ENCODE measurements at regions not wholly inside any gene's neighbourhood (a gene's known extent, or its start where the extent isn't known, plus 50 kb on each side); places are given as distances from the start of the nearest gene placed in this dataset.

DNA sequence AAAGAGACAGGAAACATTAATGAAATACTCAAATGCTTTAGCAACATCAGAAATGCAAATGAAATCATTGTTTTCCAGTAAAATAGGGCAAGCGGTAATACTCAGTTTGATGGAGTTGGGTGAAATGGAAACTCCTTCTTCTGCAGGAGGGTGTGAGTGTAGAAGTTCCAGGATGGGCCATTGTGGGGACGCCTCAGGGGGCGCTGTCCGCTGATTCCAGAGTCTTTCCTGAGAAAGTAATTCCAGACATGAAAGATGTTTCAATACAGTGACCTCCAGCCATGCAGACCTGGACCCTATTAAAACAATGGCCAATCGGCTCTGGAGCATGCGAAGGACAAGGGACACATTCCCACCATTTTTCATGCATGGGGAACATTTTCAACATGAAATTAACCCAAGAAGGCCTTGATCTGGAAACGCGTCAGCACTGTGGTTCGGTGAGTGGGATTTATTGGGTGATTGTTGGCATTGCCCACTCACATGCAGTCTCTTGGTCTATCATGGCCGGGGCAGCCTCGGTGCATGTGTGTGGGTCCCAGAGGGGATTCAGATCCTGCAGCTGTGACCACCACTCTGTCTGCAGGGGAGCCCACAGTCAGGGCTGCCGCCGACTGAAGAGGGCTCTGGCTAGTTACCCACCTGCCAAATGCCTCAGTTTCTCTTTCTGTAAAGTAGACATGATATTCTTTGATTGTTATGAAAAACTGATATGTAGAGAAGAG lies 132.6 kb upstream of the IRX4 start:
- no peak overlapping the region for H2AFZ ChIP-seq (ENCODE audit: low read length)
- POLR2A ChIA-PET (ENCODE audit: partially characterized antibody) = no interaction called here
- no peaks in the 10 kb centered on the region for H3K79me1 ChIP-seq (ENCODE audit: low read depth, low read length)

More for the DNA sequence above, 132.6 kb upstream of the IRX4 start:
- Histone ChIP-seq H3K4me1 (replicated peaks in 1 of 4; ENCODE audit: control insufficient read depth in 3 of 4, insufficient read depth in 4 of 4, low read length in 3 of 4) (no peaks in the 10 kb centered on the region; a peak in 1 of 7 replicates), H3K27me3 (replicated peaks in 1 of 4; ENCODE audit: control insufficient read depth in 3 of 4, extremely low read depth in 1 of 4, insufficient read depth in 3 of 4, low read length in 3 of 4) (no peaks in the 10 kb centered on the region), H3K36me3 (ENCODE audit: control insufficient read depth in 2 of 4, insufficient read depth in 4 of 4, low read length in 3 of 4) (no peaks in the 10 kb centered on the region), H3K79me2 (ENCODE audit: control insufficient read depth in 1 of 2, insufficient read depth in 2 of 2, low read length in 2 of 2) (no peaks in the 10 kb centered on the region), H3K23ac (ENCODE audit: insufficient read length) (no peak overlapping the region), H2BK12ac (ENCODE audit: low read depth, low read length) (no peak overlapping the region), H2BK120ac (replicated peaks; ENCODE audit: low read depth, low read length) (no peak overlapping the region), H3K18ac (ENCODE audit: extremely low read depth, low read length) (no peak overlapping the region), H3K23me2 (ENCODE audit: low read depth, low read length) (no peaks in the 10 kb centered on the region), H4K8ac (ENCODE audit: extremely low read depth, insufficient read depth, low read length) (no peak overlapping the region), H2BK5ac (ENCODE audit: low read depth, low read length) (no peak overlapping the region), H2BK20ac (ENCODE audit: low read length) (no peak overlapping the region), H4K5ac (ENCODE audit: insufficient read length, low read depth, low read length) (no peak overlapping the region), H3K56ac (replicated peaks; ENCODE audit: insufficient read length, low read depth, low read length) (no peak overlapping the region), H3K9ac (replicated peaks in 1 of 4; ENCODE audit: extremely low read depth in 1 of 4, low read depth in 3 of 4, low read length in 3 of 4) (no peak overlapping the region; a peak in 1 of 7 replicates), H3K4me3 (ENCODE audit: extremely low read depth in 1 of 4, insufficient read depth in 2 of 4, low read depth in 3 of 4, low read length in 4 of 4) (no peak overlapping the region), H4K20me1 (replicated peaks in 1 of 2; ENCODE audit: control insufficient read depth in 1 of 2, insufficient read depth in 2 of 2, low read length in 2 of 2) (no peaks in the 10 kb centered on the region), H4K91ac (replicated peaks; ENCODE audit: insufficient read length, low read length) (no peak overlapping the region), H3K4me2 (ENCODE audit: insufficient read depth in 1 of 2, low read depth in 2 of 2, low read length in 2 of 2) (no peak overlapping the region), H2BK15ac (ENCODE audit: low read length) (no peak overlapping the region), H2AK5ac (ENCODE audit: low read depth, low read length) (no peak overlapping the region), H3K9me3 (ENCODE audit: insufficient read depth in 2 of 2, low read depth in 1 of 2, low read length in 1 of 2) (no peaks in the 10 kb centered on the region), H3K14ac (ENCODE audit: insufficient read length) (no peak overlapping the region), H3K27ac (ENCODE audit: low read depth, low read length) (no peak overlapping the region), H3K4ac (replicated peaks; ENCODE audit: insufficient read length, low read depth, low read length) (no peak overlapping the region)
- CTCF ChIA-PET (ENCODE audit: partially characterized antibody) = interaction anchor here (0.7 to 1.4 kb wide), 4 partner anchors 9 to 278 kb away, joined by 3 read pairs; no protein-coding TSS in a partner anchor
- TF ChIP-seq HDAC2 (IDR thresholded peaks at IDR 0.05; ENCODE audit: borderline replicate concordance in 1 of 2, low read depth in 2 of 2, low read length in 2 of 2) = no peak
- TF ChIP-seq RAD21 (IDR thresholded peaks at IDR 0.05 in 1 of 2, conservative IDR thresholded peaks at IDR 0.05 in 1 of 2; ENCODE audit: low read depth in 2 of 2, low read length in 2 of 2) = peak in 1 of 2 experiments; percentile 25; a peak in 1 of 4 replicates
- TF ChIP-seq, protein P1, sequence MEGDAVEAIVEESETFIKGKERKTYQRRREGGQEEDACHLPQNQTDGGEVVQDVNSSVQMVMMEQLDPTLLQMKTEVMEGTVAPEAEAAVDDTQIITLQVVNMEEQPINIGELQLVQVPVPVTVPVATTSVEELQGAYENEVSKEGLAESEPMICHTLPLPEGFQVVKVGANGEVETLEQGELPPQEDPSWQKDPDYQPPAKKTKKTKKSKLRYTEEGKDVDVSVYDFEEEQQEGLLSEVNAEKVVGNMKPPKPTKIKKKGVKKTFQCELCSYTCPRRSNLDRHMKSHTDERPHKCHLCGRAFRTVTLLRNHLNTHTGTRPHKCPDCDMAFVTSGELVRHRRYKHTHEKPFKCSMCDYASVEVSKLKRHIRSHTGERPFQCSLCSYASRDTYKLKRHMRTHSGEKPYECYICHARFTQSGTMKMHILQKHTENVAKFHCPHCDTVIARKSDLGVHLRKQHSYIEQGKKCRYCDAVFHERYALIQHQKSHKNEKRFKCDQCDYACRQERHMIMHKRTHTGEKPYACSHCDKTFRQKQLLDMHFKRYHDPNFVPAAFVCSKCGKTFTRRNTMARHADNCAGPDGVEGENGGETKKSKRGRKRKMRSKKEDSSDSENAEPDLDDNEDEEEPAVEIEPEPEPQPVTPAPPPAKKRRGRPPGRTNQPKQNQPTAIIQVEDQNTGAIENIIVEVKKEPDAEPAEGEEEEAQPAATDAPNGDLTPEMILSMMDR (IDR thresholded peaks at IDR 0.05; ENCODE audit: control extremely low read depth in 1 of 3, insufficient read depth in 1 of 3, low read depth in 1 of 3, low read length in 3 of 3) = peak; percentile 19 to 43 (median 41); a peak in 3 of 4 replicates
- TF ChIP-seq RXRA (IDR thresholded peaks at IDR 0.05; ENCODE audit: insufficient read depth, low read depth, low read length) = no peak
- WGBS, 2 experiments (ENCODE audit: extremely low coverage in 1 of 2, insufficient coverage in 1 of 2, insufficient read length in 1 of 2, insufficient replicate concordance in 2 of 2, low coverage in 1 of 2, low lambda C conversion rate in 2 of 2, missing lambda C conversion rate in 1 of 2) = 80% methylated on average over 13 of the region's 13 CpGs; no CpG with 5 or more reads in 1 of the 2 experiments
- DNase-seq (ENCODE audit: low read depth in 1 of 2, low spot score in 2 of 2) (peak in 1 of 2 experiments; percentile 45), FAIRE-seq (no peak)

Data from H1 (cell line).